ENCODE measurements at regions not wholly inside any gene's neighbourhood (a gene's known extent, or its start where the extent isn't known, plus 50 kb on each side); places are given as distances from the start of the nearest gene placed in this dataset.
A peak's percentile ranks its signal among the peaks of the same experiment; 100 is the strongest.

DNA sequence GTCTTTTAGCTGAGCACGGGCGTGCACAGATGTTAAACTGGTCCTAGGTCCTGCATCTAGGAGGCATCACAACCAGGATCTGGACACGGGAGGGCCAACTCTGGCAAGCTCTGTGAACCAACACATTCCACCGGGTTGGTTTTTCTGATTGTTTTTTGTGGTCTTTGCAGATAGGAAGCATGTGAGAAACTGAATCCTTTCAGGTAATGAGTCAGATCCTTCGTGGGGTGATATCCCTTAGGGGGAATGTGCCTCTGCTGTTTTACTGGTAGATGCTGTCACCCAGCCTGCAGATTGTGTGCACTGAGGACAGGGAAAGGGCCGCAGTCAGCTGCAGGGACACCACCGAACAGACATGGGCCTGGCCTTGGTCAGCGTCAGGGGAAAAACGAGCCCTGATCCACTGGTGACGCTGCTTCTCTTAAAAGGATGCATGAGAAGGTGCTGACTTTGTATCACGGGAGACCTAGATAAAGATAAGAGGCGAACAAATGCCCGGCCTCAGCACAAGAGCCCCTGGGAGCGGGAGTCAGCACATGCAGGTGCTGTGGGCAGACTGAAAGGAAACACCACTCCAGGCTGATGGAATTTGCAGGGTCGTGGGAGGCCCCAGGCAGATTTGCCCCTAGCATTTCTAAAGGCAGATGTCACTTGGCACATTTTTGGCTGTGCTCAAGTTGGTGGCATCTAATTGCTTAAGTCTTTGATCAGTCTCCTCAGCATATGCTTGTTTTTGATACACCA lies 51.1 kb downstream of the DOP1B start:
- TF ChIP-seq, protein P1, sequence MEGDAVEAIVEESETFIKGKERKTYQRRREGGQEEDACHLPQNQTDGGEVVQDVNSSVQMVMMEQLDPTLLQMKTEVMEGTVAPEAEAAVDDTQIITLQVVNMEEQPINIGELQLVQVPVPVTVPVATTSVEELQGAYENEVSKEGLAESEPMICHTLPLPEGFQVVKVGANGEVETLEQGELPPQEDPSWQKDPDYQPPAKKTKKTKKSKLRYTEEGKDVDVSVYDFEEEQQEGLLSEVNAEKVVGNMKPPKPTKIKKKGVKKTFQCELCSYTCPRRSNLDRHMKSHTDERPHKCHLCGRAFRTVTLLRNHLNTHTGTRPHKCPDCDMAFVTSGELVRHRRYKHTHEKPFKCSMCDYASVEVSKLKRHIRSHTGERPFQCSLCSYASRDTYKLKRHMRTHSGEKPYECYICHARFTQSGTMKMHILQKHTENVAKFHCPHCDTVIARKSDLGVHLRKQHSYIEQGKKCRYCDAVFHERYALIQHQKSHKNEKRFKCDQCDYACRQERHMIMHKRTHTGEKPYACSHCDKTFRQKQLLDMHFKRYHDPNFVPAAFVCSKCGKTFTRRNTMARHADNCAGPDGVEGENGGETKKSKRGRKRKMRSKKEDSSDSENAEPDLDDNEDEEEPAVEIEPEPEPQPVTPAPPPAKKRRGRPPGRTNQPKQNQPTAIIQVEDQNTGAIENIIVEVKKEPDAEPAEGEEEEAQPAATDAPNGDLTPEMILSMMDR (conservative IDR thresholded peaks at IDR 0.05), result no peak
- no peaks in the 10 kb centered on the region for H3K36me3 ChIP-seq (ENCODE audit: control insufficient read depth, insufficient read depth, low read length)
- Mint-ChIP-seq H3K36me3 (ENCODE audit: low read depth) (no peaks in the 10 kb centered on the region), H3K4me1 (peaks cover 2% of the 10 kb centered on the region), H3K4me3 (no peak overlapping the region), H3K9me3 (no peaks in the 10 kb centered on the region), H3K27ac (no peak overlapping the region), H3K27me3 (ENCODE audit: insufficient read depth) (no peaks in the 10 kb centered on the region)
- H3K4me1 ChIP-seq (ENCODE audit: control insufficient read depth, insufficient read depth, low read length), result no peaks in the 10 kb centered on the region
- H3K27me3 ChIP-seq (ENCODE audit: control insufficient read depth, insufficient read depth, low read length, poor library complexity, severe bottlenecking), result no peaks in the 10 kb centered on the region
- H3K9ac ChIP-seq (ENCODE audit: extremely low read depth, low read length, poor library complexity, severe bottlenecking), result no peak overlapping the region
- H3K4me3 ChIP-seq (ENCODE audit: low read length), result no peak overlapping the region
- 85 to 87% methylated on average over 8 to 15 of the region's 15 CpGs for WGBS, 2 experiments (ENCODE audit: insufficient coverage in 1 of 2, insufficient read length in 1 of 2)
- no peaks in the 10 kb centered on the region for H3K9me3 ChIP-seq (ENCODE audit: control insufficient read depth, low read length)
- no peak for DNase-seq
- no peak overlapping the region for H3K27ac ChIP-seq (ENCODE audit: low read depth, low read length)

DNA sequence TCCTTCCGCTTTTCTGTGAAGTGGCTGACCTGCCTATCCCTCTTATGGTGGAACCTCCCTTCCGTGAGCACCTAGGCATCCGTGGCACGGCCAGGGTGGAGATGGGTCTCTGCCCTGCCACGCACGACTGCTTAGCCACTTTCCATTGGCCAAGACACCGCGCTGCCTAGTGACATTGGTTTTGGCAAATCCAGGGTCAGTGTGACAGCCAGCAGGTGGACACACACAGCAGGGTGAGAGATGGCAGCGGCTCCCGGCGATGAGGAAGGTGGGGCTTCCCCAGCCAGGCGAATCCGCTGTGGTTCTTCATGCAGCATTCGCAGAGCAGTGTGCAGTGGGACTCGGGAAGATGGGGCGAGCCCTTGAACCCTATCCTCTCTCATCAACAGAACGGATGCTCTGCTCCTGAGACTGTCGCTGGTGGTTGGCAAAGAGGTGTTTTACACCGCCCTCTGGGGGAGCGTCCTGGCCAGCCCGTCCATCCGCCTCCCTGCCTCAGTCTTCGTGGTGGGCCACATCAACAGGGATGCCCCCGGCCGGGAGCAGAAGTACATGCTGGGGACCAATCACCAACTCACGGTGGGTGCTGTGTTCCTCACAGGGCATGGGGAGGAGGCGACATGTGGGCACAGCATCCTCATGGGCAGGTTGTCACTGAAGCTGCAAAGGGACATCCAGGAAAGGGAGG lies 51.8 kb downstream of the DOP1B start:
- H3K4me1 ChIP-seq (ENCODE audit: control insufficient read depth, insufficient read depth, low read length), result no peaks in the 10 kb centered on the region
- no peak overlapping the region for H3K27ac Mint-ChIP-seq
- H3K27me3 Mint-ChIP-seq (ENCODE audit: insufficient read depth), result no peaks in the 10 kb centered on the region

DNA sequence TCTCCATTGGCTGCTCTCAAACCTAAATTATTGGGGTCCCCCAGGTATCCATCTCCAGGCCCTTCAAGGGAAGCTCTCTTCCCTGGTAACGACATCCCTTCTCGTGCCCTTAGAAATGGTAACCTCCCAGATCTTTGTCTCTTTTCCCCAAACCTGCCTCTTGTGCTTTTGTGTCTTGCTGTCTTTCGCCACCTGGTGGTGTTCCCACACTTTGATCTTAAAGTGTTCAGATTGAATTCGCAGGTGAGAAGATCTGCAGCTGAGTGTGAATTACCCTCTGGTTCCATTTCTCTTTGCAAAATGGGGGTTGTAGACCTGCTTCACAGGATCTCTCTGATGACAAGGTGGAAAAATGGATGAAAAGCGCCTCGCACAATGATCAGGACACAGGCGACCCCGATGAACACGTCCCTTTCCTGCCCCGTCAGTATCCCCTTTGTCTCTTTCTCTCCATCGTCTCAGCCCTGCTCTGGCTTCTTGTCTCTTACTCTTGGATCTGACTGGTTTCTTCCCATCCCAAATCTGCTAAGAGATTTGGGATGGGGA lies 53.1 kb downstream of the DOP1B start:
- Mint-ChIP-seq H3K4me3 (no peak overlapping the region), H3K36me3 (ENCODE audit: low read depth) (no peaks in the 10 kb centered on the region), H3K27me3 (ENCODE audit: insufficient read depth) (no peaks in the 10 kb centered on the region), H3K27ac (no peak overlapping the region), H3K4me1 (peaks cover 2% of the 10 kb centered on the region), H3K9me3 (no peaks in the 10 kb centered on the region)
- TF ChIP-seq, protein P1 (conservative IDR thresholded peaks at IDR 0.05), result peak; percentile 82
- no peaks in the 10 kb centered on the region for H3K27me3 ChIP-seq (ENCODE audit: control insufficient read depth, insufficient read depth, low read length, poor library complexity, severe bottlenecking)
- 64 to 73% methylated on average over 6 to 11 of the region's 11 CpGs for WGBS, 2 experiments (ENCODE audit: insufficient coverage in 1 of 2, insufficient read length in 1 of 2)
- no peak overlapping the region for H3K4me3 ChIP-seq (ENCODE audit: low read length)
- no peaks in the 10 kb centered on the region for H3K9me3 ChIP-seq (ENCODE audit: control insufficient read depth, low read length)
- H3K9ac ChIP-seq (ENCODE audit: extremely low read depth, low read length, poor library complexity, severe bottlenecking), result no peak overlapping the region
- no peak overlapping the region for H3K27ac ChIP-seq (ENCODE audit: low read depth, low read length)
- peak; percentile 90 for DNase-seq
- H3K4me1 ChIP-seq (ENCODE audit: control insufficient read depth, insufficient read depth, low read length), result no peaks in the 10 kb centered on the region
- H3K36me3 ChIP-seq (ENCODE audit: control insufficient read depth, insufficient read depth, low read length), result no peaks in the 10 kb centered on the region

More for the DNA sequence above, 51.8 kb downstream of the DOP1B start:
- peaks cover 2% of the 10 kb centered on the region for H3K4me1 Mint-ChIP-seq
- H3K9me3 ChIP-seq (ENCODE audit: control insufficient read depth, low read length), result no peaks in the 10 kb centered on the region
- TF ChIP-seq, protein P1 (conservative IDR thresholded peaks at IDR 0.05), result no peak
- H3K9me3 Mint-ChIP-seq, result no peaks in the 10 kb centered on the region
- WGBS, 2 experiments (ENCODE audit: insufficient coverage in 1 of 2, insufficient read length in 1 of 2), result 91 to 92% methylated on average over 21 to 27 of the region's 27 CpGs
- H3K36me3 ChIP-seq (ENCODE audit: control insufficient read depth, insufficient read depth, low read length), result no peaks in the 10 kb centered on the region
- DNase-seq, result peak; percentile 55
- H3K9ac ChIP-seq (ENCODE audit: extremely low read depth, low read length, poor library complexity, severe bottlenecking), result no peak overlapping the region
- H3K4me3 ChIP-seq (ENCODE audit: low read length), result no peak overlapping the region
- no peaks in the 10 kb centered on the region for H3K36me3 Mint-ChIP-seq (ENCODE audit: low read depth)
- H3K4me3 Mint-ChIP-seq, result no peak overlapping the region
- no peaks in the 10 kb centered on the region for H3K27me3 ChIP-seq (ENCODE audit: control insufficient read depth, insufficient read depth, low read length, poor library complexity, severe bottlenecking)
- no peak overlapping the region for H3K27ac ChIP-seq (ENCODE audit: low read depth, low read length)
